HTR-8/SVneo (cell line): ENCODE measurements at regions not wholly inside any gene's neighbourhood (a gene's known extent, or its start where the extent isn't known, plus 50 kb on each side); places are given as distances from the start of the nearest gene placed in this dataset.

Experiments
- DNase-seq: peaks from one replicate; pipeline ENCODE4 v3.0.0; 2011; ENCODE audit warnings: low spot score, mixed read lengths; ENCODE audit not compliant: insufficient read length
- FAIRE-seq: peaks from 2 replicates; lab custom pipeline; 2011; peaks lifted over from hg19 to GRCh38; lab: Jason Lieb, UNC

DNA sequence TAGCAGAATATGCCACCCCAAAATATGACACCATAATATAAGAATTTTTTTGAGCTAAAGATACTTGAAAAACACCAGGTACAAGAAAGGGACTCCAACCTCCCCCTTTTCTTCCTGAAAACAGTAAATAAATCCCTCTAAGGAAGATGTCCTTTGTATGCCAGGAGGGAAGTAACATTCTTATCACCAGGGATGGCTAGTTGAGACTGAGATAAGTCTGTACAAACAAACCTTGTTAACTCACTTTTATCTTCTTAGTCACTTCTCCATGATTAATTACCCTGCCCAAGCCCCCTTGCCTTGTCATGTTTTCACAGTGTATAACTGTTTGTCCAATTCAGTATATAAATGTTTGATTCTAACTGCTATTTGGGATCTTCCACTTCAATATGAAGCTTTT is 888.0 kb downstream of the PCDH18 start:
- FAIRE-seq: no peak

DNA sequence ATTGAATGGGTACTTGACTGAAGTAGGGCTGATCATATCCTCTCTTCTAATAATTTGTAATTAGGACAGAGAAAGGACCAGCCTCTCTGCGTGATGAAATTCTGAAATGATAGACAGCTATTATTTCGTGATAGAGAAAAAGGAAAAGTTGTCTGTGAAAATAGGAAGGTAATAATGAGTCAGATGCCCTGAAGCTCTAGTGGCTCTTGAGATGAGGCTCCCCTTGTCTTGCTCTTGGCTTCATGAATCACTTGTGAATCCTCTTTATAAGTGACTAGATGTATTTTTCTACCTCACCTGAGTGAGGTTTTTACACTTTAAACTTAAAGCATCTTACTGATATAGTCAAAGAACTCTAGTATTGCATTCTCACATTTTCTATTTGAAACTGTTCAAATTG is 888.9 kb downstream of the PCDH18 start:
- DNase-seq (no peak), FAIRE-seq (no peak)

More for the DNA sequence above, 888.0 kb downstream of the PCDH18 start:
- DNase-seq: no peak

DNA sequence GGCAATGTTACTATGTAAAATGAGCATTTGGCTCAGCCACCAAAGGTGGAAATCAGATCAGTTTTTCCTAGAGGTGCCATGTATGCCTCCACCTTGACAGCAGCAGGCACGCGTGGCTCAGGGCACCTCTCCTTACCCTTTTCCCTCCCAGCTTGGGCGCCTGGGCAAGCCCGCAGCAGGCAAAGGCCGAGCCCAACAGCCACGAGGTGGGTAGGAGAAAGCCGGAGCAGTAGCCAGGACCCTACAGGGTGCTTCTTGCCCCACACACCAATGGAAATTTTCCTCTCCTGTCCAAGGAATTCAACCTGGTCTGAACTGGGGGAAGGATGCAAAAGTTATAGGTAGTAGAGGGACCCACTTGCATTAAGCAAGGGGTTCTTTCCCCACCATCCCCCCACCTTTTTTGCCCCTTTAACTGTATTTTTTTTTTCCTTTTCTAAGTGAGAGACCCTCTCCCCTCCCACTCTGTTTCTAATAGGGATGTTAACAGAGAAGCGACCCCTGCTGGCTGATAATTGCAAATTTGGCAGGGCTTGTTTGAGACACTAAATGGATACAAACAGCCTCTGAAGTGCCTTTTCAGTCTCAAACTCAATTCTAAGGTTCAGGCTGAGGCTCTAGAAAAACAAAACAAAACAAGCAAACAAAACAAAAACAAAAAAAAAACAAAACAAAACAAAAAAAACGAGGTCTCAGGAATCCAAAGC is 895.1 kb downstream of the PCDH18 start:
- DNase-seq: no peak
- no peak for FAIRE-seq

DNA sequence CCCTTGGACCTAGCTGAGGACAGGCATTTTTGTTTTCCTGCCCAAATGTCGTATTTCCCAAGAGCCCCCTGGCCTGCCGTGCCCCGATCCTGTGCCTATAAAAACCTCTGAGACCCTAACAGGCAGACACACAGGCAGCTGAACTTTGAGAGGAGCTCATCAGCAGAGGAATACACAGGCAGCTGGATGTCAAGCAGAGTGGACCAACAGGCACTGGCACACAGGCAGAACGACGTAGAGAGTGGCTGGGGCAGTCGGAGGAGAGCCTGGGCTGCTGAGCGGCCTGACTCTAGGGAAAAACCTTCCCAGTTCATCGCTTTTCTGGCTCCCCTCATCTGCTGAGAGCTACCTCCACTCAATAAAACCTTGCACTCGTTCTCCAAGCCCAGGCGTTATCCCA is 896.1 kb downstream of the PCDH18 start:
- FAIRE-seq (no peak), DNase-seq (no peak)

DNA sequence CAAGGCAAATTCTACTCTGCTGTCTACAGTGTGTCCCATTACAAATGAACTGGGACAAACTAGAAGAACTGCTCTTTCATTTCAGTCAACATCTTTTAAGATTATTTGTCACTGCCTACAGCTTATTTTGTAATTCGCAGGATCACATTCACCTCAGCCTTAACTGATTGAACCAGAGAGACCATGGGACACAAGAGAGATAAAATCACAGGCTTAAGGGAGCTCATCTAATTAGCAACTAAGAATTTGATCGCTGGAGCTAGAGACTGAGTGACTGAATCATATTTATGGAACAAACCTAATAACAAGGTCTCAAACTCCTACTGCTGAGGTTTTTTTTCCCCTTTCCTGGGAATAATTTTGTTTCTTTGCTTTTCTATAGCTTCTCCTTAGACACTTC is 898.2 kb downstream of the PCDH18 start:
- DNase-seq: no peak
- no peak for FAIRE-seq

DNA sequence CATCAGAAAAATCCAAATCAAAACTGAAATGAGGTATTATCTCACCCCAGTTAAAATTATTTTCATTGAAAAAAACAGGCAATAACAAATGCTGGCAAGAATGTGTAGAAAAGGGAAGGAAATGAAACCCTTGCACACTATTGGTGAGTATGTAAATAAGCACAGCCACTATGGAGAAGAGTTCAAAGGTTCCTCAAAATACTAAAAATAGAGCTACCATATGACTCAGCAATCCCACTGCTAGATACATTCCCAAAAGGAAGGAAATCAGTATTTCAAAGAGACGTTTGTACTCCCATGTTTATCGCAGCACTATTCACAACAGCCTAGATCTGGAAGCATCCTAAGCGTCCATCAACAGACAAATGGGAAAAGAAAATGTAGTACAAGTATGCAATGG is 932.4 kb downstream of the PCDH18 start:
- DNase-seq (no peak), FAIRE-seq (no peak)

DNA sequence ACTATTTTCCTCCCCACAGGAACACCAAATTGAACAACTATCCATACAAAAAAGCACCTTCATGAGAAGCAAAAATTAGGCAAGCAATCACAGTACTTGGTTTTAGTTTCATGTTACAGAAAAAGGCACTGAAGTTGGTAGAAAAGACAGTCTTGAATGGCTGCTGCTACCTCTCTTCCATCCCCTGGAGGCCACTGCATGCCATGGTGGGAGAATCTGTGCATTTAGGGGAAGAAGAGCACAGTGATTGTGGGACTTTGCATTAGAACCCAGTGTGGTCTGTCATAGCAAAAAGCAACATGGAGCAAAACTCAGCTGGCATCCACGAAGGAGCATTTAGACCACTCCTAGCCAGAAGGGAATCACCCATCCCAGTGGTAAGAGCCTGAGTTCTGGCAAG is 941.9 kb downstream of the PCDH18 start:
- DNase-seq (no peak), FAIRE-seq (no peak)

DNA sequence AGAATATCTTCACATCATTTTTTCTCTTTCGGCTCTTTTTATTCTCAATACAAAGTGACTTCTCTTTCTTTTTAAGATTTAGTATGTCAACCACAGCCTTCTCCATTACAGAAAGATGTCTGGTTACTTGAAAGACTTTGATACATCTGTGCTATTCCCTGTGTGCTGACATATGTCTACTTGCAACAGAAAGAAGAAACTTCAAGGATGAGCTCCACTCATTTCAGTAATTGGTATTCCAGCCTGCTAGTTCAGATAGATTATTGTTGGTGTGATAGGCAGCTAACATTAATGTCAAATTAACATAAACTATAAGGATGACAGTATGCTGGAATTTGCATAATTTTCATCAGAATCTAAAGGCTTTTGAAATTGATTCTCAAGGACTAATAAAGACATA is 948.7 kb downstream of the PCDH18 start:
- DNase-seq: no peak
- no peak for FAIRE-seq

DNA sequence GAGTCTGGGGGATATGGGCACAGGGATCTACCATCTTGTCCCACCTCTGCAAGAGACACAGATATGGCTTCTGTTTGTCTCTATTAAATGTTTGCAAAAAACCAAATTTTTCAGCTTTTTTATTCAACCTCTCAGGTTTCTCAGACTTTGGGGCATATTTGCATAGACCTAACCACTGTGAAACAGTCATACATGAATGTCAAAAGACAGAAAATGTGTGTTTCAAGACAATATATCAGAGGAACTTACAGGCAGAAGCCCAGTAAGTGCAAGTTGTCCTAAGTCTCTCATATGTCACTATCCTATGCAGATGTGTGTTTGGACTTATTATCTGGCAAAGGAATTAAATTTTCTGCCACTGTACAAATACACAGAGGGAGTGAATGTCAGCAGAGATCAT is 951.2 kb downstream of the PCDH18 start:
- no peak for FAIRE-seq

DNA sequence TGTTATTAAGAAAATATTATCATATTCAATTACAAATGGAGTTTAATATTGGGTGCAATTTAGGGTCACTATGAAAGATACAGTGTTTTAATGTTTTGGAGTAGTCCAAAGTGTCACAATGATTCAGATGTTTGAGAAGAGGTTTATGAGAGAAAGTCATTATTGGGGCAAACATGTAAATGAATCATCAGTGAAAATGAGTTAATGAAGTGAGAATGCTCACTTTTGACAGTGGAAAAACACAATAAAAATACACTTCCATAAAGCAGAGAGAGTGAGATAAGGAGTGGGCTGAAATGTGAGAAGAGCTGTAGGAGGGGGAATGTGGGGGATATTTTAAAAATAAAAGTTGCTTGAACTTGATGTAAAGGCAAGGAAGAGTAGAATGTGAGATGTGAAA is 957.1 kb downstream of the PCDH18 start:
- FAIRE-seq (no peak), DNase-seq (no peak)

More for the DNA sequence above, 951.2 kb downstream of the PCDH18 start:
- DNase-seq: no peak

DNA sequence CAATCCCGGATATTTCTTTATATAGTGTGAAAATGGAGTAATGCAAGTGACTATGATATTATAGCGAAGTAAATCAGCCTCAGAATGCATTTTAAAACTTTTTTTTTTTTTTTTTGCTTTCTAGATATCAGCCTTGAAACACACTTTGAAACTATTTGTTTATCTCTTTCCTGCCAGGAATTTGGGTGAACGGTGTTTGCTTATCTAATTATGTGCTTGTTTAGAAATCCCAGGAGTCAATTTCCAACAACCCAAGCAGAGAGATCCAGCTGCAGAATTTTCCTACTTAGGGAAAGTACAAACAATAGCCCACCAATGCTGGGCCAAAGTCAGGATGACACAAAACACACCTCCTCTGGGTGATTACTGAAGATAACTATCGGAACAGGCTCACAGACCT is 958.8 kb downstream of the PCDH18 start:
- no peak for DNase-seq
- FAIRE-seq: no peak

DNA sequence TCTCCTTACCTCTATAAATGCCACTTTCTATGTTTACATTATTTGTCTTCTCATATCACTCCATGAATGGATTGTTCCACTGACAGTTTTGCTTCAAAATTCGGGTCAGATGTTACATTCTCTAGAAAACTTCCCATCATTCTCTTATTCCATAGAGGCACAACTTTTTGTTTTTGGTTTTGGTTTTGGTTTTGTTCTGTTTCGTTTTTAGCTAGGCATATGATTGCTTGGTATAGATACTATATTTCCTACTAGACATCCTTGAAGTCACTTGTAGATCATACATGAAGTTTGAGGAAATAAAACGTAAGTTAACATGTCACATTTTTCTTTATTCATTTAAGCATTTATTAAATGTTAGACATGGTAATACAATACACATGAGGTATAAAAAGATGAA is 961.0 kb downstream of the PCDH18 start:
- DNase-seq: no peak
- FAIRE-seq: no peak

DNA sequence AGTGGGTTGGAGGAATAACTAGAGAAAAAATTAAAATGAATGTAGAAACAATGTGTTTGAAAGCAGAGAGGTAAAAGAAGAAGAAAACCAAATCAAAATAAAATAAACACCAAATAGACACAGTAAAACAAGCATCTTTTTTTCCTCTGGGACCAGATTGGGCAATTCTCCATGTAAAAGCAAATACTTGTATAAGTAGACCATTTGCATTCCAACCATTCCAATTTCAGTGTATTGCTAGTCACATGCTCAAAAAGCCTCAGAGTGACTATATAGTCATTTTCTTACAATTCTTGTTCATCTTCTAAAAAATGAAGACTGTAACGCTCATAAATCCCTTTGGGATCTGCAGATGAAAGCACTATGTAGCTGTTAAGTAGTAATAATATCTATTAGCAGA is 969.5 kb downstream of the PCDH18 start:
- DNase-seq (peak; percentile 2), FAIRE-seq (no peak)

DNA sequence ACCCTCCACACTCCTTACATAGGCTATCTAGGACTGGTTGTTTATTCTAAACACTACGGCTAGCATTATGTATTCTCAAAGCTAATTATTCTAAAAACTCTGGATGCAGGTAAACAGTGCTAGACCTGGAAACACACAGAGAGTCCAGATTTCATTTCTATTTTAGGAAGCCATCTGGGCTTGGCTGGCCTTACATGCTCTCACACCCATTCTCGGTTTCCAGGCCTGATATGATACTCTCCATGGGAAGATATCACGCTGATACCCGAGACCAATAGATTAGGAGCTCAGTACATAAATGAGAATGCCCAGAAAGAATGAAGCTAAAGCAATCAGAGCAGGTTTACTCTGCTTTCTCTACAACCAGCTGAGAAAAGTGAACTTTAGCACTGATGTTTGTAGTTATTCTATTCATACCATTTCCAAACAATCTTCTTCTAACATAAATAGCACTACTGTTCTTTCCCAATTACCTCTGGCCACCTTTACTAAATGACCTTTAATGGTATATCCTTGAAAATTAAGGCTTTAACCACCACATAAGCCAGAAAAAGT is 973.3 kb downstream of the PCDH18 start:
- FAIRE-seq (no peak), DNase-seq (no peak)

DNA sequence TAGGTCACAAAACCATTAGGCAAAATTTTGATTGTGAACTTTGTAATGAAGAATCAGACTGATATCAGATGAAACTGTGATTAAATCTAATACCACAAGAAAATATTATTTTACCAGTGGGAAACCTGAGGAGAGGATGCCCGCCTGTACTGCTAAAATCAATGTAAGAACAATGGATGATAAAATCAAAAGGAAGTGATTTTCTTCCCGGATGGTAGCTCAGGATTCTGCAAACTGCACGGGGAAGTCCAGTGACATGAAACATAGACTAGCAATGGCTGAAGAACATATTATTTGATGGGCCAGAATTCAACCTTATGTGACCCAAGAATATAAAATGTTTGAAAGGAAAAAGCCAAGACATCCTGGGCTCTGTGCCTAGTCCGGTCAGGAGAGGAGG is 974.9 kb downstream of the PCDH18 start:
- DNase-seq (no peak), FAIRE-seq (no peak)

DNA sequence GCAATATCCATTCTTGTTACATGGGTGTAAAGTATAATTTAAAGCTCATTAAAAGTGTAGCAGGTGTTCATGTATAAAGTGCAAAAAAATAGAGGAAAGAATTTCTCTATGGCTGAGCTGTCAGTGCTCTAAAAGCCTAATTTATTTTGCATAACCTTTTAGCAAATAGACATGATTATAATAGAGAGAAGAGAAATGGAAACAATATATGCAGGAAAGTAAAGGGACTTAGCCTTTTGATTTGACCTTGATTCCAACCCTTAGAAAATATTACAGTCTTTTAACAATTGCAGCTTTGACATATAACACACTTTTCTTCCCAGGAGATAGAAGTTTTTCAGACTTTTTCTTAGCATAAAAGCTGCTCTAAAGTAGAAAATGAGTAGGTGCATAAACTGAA is 978.3 kb downstream of the PCDH18 start:
- DNase-seq (no peak), FAIRE-seq (no peak)

DNA sequence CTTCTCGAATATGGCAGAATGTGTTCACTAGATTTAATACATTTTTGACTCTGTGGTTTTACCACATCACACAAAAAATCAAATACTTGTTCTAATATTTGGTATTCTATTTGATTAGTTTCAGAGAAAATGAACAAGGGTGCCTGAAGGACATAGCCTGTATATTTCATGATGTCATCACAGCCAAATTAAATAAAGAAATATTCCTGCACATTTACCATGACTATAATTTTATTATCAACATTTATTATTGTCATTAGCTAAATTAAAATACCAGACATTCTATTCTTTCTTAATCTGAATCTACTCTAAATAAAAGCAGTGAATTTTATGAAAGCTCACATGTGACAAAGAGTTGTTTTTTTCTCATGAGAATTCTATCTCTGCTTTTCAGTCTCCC is 980.5 kb downstream of the PCDH18 start:
- no peak for DNase-seq
- no peak for FAIRE-seq

DNA sequence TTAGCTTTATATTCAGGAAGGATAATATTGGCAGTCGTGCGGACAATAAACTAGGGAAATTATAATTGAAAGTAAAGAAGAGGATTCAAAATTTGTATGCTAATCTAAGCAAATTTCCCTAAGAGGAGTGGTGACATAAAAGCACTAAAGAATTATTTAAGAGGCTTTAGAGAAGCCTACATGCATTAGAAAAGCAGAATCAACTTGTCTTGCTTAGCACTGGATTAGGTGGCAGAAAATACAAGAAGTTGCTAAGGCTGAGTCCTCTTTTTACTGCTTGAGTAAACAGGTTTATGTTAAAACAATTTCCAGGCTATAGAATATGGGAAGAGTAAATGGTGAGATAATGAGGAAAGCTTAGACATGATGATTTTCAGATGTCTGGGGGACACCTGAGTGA is 991.5 kb downstream of the PCDH18 start:
- DNase-seq (no peak), FAIRE-seq (no peak)

DNA sequence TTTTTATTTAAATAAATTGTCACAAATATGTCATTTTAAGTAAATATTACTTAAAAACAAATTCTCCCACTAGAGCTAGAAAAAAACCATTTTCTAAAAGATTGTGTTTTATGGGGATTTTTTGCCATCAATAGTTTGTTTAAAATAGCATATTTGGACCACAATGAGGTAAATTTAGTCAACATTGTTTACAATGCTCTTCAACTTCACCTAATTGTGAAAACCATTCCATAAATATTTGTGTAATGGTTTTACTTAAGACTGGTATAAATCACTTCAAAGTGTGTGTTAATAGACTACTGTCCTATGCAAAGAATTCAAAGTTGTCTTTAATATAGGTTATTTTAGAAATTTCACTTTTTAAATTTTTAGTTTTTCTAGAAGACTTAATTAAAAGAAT is 1004.2 kb downstream of the PCDH18 start:
- FAIRE-seq: no peak
- DNase-seq: no peak

DNA sequence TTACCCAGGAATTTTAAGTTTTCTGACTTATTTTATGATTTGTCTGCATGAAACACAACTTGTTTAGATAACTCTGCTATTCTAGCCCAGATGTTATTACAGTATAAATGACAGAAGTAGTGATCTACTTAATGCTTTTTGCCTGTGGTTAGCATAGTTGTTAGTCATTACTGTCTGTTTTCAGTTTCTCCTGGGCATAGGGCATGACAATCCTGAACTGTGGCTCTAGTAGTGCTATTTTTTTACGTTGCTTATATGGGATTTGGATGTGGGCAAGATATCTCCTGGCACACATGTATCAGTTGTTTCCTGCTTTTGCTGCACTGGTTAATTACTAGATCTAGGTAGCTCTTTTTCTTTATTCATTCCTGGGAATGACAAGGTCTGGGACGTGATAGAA is 1005.8 kb downstream of the PCDH18 start:
- FAIRE-seq (no peak), DNase-seq (no peak)

DNA sequence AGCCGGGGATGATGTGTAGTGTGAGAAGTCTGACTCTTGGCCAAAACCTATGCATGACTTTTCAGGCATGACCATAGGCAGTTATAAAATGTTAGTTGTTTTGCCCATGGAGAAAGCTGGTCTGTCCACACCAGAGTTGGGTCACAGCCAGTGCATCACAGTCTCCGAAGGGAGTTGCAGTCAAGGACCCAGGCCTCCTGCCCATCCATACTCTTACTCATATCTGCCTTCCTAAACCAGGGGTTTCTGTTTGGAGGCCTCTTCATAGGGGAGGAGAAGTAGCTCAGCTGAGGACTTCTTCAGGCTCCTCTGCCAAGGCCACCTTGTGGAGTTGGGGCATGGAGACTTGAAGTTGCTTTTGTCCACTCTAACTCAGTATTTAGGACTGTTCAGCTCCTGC is 1008.3 kb downstream of the PCDH18 start:
- FAIRE-seq (no peak), DNase-seq (no peak)

DNA sequence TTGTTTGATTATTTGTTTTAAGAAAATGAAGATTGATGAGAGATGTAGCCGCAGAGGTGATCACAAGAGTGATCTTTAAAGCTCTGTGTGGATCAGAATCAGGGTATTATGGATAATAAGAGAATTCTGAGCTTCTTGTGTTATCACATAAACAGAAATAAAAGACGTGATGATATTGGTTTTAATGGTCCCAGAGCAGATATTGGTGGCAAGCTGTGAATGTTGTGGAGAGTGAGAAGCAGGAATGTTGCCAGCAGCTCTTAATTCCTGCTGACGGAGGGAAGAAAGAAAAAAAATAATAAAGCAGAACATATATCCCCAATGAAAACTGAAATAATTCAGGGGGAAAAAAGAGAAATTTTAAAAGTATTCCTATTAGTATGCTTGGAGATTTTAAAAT is 1015.9 kb downstream of the PCDH18 start:
- DNase-seq (no peak), FAIRE-seq (no peak)
